ENCODE measurements at regions not wholly inside any gene's neighbourhood (a gene's known extent, or its start where the extent isn't known, plus 50 kb on each side); places are given as distances from the start of the nearest gene placed in this dataset.

DNA sequence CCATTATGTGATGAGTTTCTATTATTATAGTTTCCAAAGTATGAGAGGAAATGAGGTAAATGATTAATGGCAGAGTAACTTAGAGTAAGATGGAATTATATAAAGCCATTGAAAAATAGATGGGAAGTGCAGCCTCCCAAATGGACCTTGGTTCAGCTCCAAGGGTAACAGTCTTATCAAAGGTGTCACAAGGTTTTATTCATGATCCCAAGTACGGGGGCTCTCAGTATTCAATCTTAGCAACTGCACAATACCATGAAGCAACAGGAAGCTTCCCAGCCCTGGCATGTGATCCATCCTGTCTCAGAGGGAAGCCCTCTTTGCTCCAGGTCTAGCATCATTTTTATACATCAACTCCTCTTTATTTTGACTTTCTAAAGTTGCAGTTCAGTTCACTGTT is 948.2 kb downstream of the GALC start:
- intact Hi-C loops (cut with DNase I) = no loop called here
- H3K27me3 ChIP-seq = no peaks in the 10 kb centered on the region
- WGBS, 4 donors = 13 to 18% (median 14%) methylated on average over 1 of the region's 1 CpG
- H3K36me3 ChIP-seq (replicated peaks in 1 of 2) = no peaks in the 10 kb centered on the region
- H3K4me3 ChIP-seq = no peak overlapping the region
- no peaks in the 10 kb centered on the region for H3K9me3 ChIP-seq (replicated peaks in 1 of 3)
- TF ChIP-seq CTCF (IDR thresholded peaks at IDR 0.05) (no peak), POLR2A (IDR thresholded peaks at IDR 0.05) (no peak)
- DNase-seq = no peak
- H3K27ac ChIP-seq = no peak overlapping the region
- no peaks in the 10 kb centered on the region for H3K4me1 ChIP-seq (replicated peaks in 1 of 2)

DNA sequence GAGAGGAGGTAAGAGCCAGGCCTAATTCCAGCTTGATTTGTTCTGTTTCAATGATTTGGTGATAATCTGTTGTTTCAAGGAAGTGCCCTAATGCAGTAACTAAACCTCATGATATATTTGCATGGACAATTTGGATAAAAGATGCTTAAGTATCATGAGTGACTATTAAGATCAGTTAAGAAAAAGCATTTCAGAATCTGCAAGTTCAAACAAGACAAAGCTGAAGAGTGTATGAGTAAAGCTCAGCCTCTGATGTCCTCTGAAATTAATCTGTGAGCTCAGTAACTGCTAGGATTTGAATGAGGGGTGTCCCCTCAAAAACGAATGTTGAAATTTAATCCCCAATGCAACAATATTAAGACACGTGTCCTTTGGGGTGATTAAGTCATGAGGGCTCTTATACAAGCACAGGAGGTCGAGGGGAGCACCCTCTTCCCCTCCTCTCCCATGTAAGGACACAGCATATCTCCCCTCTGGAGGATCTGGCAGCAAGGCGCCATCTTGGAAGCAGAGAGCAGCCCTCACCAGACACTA is 949.2 kb downstream of the GALC start:
- no peaks in the 10 kb centered on the region for H3K27me3 ChIP-seq
- no peak overlapping the region for H3K4me3 ChIP-seq
- H3K36me3 ChIP-seq (replicated peaks in 1 of 2) = no peaks in the 10 kb centered on the region
- no peak overlapping the region for H3K27ac ChIP-seq
- 45 to 76% (median 66%) methylated on average over 3 to 4 of the region's 4 CpGs for WGBS, 4 donors
- intact Hi-C loops (cut with DNase I) = no loop called here
- no peaks in the 10 kb centered on the region for H3K9me3 ChIP-seq (replicated peaks in 1 of 3)
- DNase-seq = no peak
- H3K4me1 ChIP-seq (replicated peaks in 1 of 2) = no peaks in the 10 kb centered on the region
- TF ChIP-seq CTCF (IDR thresholded peaks at IDR 0.05) (no peak), POLR2A (IDR thresholded peaks at IDR 0.05) (no peak)

GRCh38 chr14:87042354-87042753 is 950.6 kb downstream of the GALC start:
- no peak for TF ChIP-seq POLR2A (IDR thresholded peaks at IDR 0.05)
- TF ChIP-seq CTCF (IDR thresholded peaks at IDR 0.05) = no peak
- Histone ChIP-seq H3K9me3 (replicated peaks in 1 of 3) (no peaks in the 10 kb centered on the region), H3K4me3 (no peak overlapping the region), H3K4me1 (replicated peaks in 1 of 2) (no peaks in the 10 kb centered on the region), H3K36me3 (replicated peaks in 1 of 2) (no peaks in the 10 kb centered on the region), H3K27ac (no peak overlapping the region), H3K27me3 (no peaks in the 10 kb centered on the region)
- DNase-seq = no peak
- 69 to 80% (median 74%) methylated on average over 4 of the region's 4 CpGs for WGBS, 4 donors
- intact Hi-C loops (cut with DNase I) = no loop called here

GRCh38 chr14:87041290-87042020 is 951.5 kb downstream of the GALC start:
- intact Hi-C loops (cut with DNase I) = no loop called here
- Histone ChIP-seq H3K9me3 (replicated peaks in 1 of 3) (no peaks in the 10 kb centered on the region), H3K36me3 (replicated peaks in 1 of 2) (no peaks in the 10 kb centered on the region), H3K27me3 (no peaks in the 10 kb centered on the region), H3K27ac (no peak overlapping the region), H3K4me3 (no peak overlapping the region), H3K4me1 (replicated peaks in 1 of 2) (no peaks in the 10 kb centered on the region)
- TF ChIP-seq POLR2A (IDR thresholded peaks at IDR 0.05) (no peak), CTCF (IDR thresholded peaks at IDR 0.05) (no peak)
- no peak for DNase-seq
- WGBS, 4 donors = 39 to 50% (median 47%) methylated on average over 7 of the region's 7 CpGs

Data from adrenal gland (tissue), 9 donors.